Spleen (tissue), 7 donors: ENCODE measurements at regions not wholly inside any gene's neighbourhood (a gene's known extent, or its start where the extent isn't known, plus 50 kb on each side); places are given as distances from the start of the nearest gene placed in this dataset.

ENCODE experiments used
- CTCF ChIP-seq, 11 experiments: fragments of 200-600 bp in 7 of 11; fragments of 450-650 bp in 4 of 11; sonication (generic) in 4 of 11; IDR thresholded peaks in 8 of 11; conservative IDR thresholded peaks in 3 of 11; 1 replicate in 7 of 11; 2 replicates in 4 of 11; pipeline versions ENCODE4 v1.4.0 to v1.8.0; 2016 to 2021; ENCODE audit warnings: antibody characterized with exemption in 11 of 11, inconsistent platforms in 4 of 11, mild to moderate bottlenecking in 1 of 11
- POLR2AphosphoS5 ChIP-seq, 3 donors: sonication (generic); formaldehyde crosslinking; IDR thresholded peaks; one replicate each; pipeline ENCODE4 v1.5.1; 2017; ENCODE audit warnings: antibody characterized with exemption in 3 of 3
- donor health status: DM: no; HTN: no; CAD: no; lungs with moderate emphysema.
- donor health status: DM: no; HTN: no; CAD: no.
- donor health status: DM: no; HTN: no; CAD: no.

- TF ChIP-seq CTCF (IDR thresholded peaks at IDR 0.05 in 8 of 11, conservative IDR thresholded peaks at IDR 0.05 in 3 of 11) (no peak), POLR2AphosphoS5 (IDR thresholded peaks at IDR 0.05) (no peak)
Observed at GRCh38 chr5:101292199-101292598, 389.1 kb upstream of the ST8SIA4 start.
